Breast epithelium (tissue), 4 donors: ENCODE measurements at regions not wholly inside any gene's neighbourhood (a gene's known extent, or its start where the extent isn't known, plus 50 kb on each side); places are given as distances from the start of the nearest gene placed in this dataset.

ENCODE experiments used
- DNase-seq, 2 donors: peaks; one replicate each; pipeline ENCODE4 v3.0.0-alpha.2; 2019; ENCODE audit warnings: low spot score in 2 of 2
- H3K27ac ChIP-seq, 2 donors: fragments of 200-600 bp; sonication (generic) in 1 of 2; one replicate each; pipeline ENCODE4 v1.5.1; 2016 to 2019; ENCODE audit warnings: mild to moderate bottlenecking in 1 of 2
- H3K27me3 ChIP-seq, 2 donors: fragments of 200-600 bp; sonication (generic) in 1 of 2; one replicate each; pipeline versions ENCODE4 v1.5.1 to v1.6.0; 2017 to 2019; ENCODE audit warnings: control low read depth in 1 of 2, mild to moderate bottlenecking in 1 of 2
- H3K36me3 ChIP-seq: fragments of 200-600 bp; one replicate; pipeline ENCODE4 v1.5.1; 2019
- H3K4me1 ChIP-seq, 2 donors: fragments of 200-600 bp; sonication (generic); one replicate each; pipeline ENCODE4 v1.5.1; 2016 to 2019; ENCODE audit warnings: control low read depth in 1 of 2
- H3K4me3 ChIP-seq, 3 donors: fragments of 200-600 bp; sonication (generic); 1 replicate in 2 of 3; 2 replicates in 1 of 3; pipeline ENCODE4 v1.5.1; 2016 to 2019; ENCODE audit warnings: mild to moderate bottlenecking in 3 of 3, moderate library complexity in 2 of 3
- H3K9me3 ChIP-seq, 2 donors: fragments of 200-600 bp; sonication (generic) in 1 of 2; one replicate each; pipeline ENCODE4 v1.5.1; 2016 to 2019; ENCODE audit warnings: control low read depth in 1 of 2
- CTCF ChIP-seq, 3 donors: fragments of 450-650 bp; IDR thresholded peaks; one replicate each; pipeline ENCODE4 v1.5.1; 2016 to 2017; ENCODE audit warnings: antibody characterized with exemption in 3 of 3, mild to moderate bottlenecking in 3 of 3, moderate library complexity in 3 of 3
- POLR2A ChIP-seq: fragments of 450-650 bp; IDR thresholded peaks from one replicate; pipeline ENCODE4 v1.6.1; 2016; ENCODE audit warnings: antibody characterized with exemption, mild to moderate bottlenecking, moderate library complexity
- POLR2AphosphoS5 ChIP-seq, 3 donors: sonication (generic); formaldehyde crosslinking; IDR thresholded peaks; one replicate each; pipeline ENCODE4 v1.6.1; 2017; ENCODE audit warnings: antibody characterized with exemption in 3 of 3
- intact Hi-C: fragments of 100-400 bp; cut with DNase I; formaldehyde crosslinking; loops from one replicate; pipeline ENCODE4 v1.15.1; 2023; ENCODE audit warnings: low total_unique reads

DNA sequence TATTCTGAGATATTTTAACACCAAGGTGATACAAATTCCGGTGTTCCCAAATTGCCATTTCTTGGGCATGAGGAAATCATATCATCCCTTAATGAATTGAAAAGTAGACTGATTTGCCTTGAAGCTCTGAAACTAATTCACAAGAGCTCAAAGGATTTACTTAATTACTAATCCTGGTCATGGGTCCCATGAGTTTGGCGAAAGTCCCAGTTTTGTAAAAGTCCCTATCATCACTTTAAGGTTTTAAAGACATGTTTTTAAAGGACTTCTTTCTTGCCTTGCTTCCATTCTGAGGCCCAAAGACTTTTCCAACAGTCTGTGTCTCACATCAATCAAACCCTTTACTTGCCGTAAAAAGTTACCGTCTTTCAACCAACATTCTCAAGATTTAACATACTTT, 377.9 kb downstream of the DNAJB9 start:
- Histone ChIP-seq H3K36me3 (no peaks in the 10 kb centered on the region), H3K27me3 (no peaks in the 10 kb centered on the region), H3K9me3 (peaks cover 3 to 14% of the 10 kb centered on the region in 2 donors), H3K4me1 (no peaks in the 10 kb centered on the region), H3K4me3 (no peak overlapping the region), H3K27ac (no peak overlapping the region)
- TF ChIP-seq CTCF (IDR thresholded peaks at IDR 0.05) (no peak), POLR2A (no peak)
- intact Hi-C loops = no loop called here
- no peak for DNase-seq

DNA sequence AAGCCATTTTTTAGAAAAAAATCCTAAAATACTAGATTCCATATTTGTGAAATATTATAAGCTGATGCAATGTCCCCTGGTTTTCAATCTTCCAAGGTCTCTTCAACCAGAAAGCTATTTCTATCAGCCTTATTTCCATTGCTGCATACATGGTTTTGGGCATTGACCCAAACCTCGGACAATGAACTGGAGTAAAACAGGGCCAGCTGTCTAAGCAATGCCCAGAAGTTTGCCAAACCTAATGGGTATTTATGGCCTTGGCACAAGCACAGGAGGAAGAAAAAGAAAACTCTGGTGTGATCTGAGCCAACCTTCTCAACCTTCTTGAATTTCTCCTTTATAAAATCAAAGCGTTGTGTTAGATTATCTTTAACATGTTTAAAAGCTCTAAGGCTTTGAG, 402.3 kb downstream of the DNAJB9 start:
- intact Hi-C loops = no loop called here
- no peak overlapping the region for H3K27ac ChIP-seq

DNA sequence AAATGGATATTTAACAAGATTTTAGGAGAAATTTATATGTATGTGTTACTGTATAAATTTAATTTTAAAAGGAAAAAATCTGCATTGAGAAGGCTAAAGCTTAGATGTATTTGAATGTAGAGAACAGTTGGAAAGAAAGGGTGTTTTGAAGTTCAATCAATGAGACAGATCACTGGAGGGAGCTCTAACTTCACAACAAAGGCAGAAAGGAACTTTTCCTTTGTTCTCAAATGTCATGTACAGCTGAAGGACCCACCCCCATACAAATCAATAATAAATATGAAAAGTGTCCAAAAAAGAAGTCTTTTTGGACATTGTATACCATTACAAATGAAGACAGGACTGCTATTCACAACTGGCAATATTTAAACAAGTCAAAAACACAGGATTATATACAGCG, 403.4 kb downstream of the DNAJB9 start:
- H3K27me3 ChIP-seq = no peaks in the 10 kb centered on the region
- intact Hi-C loops = no loop called here
- H3K27ac ChIP-seq = no peak overlapping the region
- TF ChIP-seq CTCF (IDR thresholded peaks at IDR 0.05) = no peak
- TF ChIP-seq POLR2AphosphoS5 (IDR thresholded peaks at IDR 0.05) = no peak
- no peak for TF ChIP-seq POLR2A
- H3K4me3 ChIP-seq = no peak overlapping the region
- no peaks in the 10 kb centered on the region for H3K4me1 ChIP-seq
- DNase-seq = no peak
- H3K9me3 ChIP-seq = no peaks in the 10 kb centered on the region
- no peaks in the 10 kb centered on the region for H3K36me3 ChIP-seq

More for the DNA sequence above, 402.3 kb downstream of the DNAJB9 start:
- H3K4me3 ChIP-seq = no peak overlapping the region
- H3K27me3 ChIP-seq = no peaks in the 10 kb centered on the region
- H3K4me1 ChIP-seq = no peaks in the 10 kb centered on the region
- no peaks in the 10 kb centered on the region for H3K36me3 ChIP-seq
- no peak for DNase-seq
- H3K9me3 ChIP-seq = no peaks in the 10 kb centered on the region
- TF ChIP-seq POLR2A (no peak), CTCF (IDR thresholded peaks at IDR 0.05) (no peak), POLR2AphosphoS5 (IDR thresholded peaks at IDR 0.05) (no peak)

GRCh38 chr7:108974641-108975040, 405.0 kb downstream of the DNAJB9 start:
- intact Hi-C loops = no loop called here
- Histone ChIP-seq H3K4me3 (no peak overlapping the region), H3K36me3 (no peaks in the 10 kb centered on the region), H3K27me3 (no peaks in the 10 kb centered on the region), H3K27ac (no peak overlapping the region), H3K4me1 (no peaks in the 10 kb centered on the region), H3K9me3 (peaks cover 0 to 10% of the 10 kb centered on the region in 2 donors)
- TF ChIP-seq POLR2A = no peak
- no peak for TF ChIP-seq CTCF (IDR thresholded peaks at IDR 0.05)
- no peak for TF ChIP-seq POLR2AphosphoS5 (IDR thresholded peaks at IDR 0.05)
- DNase-seq = no peak

GRCh38 chr7:108985037-108985436, 415.4 kb downstream of the DNAJB9 start:
- Histone ChIP-seq H3K36me3 (no peaks in the 10 kb centered on the region), H3K4me3 (no peak overlapping the region), H3K4me1 (no peaks in the 10 kb centered on the region), H3K27me3 (no peaks in the 10 kb centered on the region), H3K27ac (no peak overlapping the region), H3K9me3 (no peaks in the 10 kb centered on the region)
- no peak for DNase-seq
- TF ChIP-seq POLR2AphosphoS5 (IDR thresholded peaks at IDR 0.05) = no peak
- no peak for TF ChIP-seq CTCF (IDR thresholded peaks at IDR 0.05)
- TF ChIP-seq POLR2A = no peak
- intact Hi-C loops = no loop called here
